Lower leg skin (tissue), 3 donors: ENCODE measurements at regions not wholly inside any gene's neighbourhood (a gene's known extent, or its start where the extent isn't known, plus 50 kb on each side); places are given as distances from the start of the nearest gene placed in this dataset.

ENCODE experiments used
- CTCF ChIP-seq, 3 donors: fragments of 450-650 bp; IDR thresholded peaks; one replicate each; pipeline ENCODE4 v1.5.1; 2016; ENCODE audit warnings: antibody characterized with exemption in 3 of 3, mild to moderate bottlenecking in 3 of 3, moderate library complexity in 2 of 3
- POLR2A ChIP-seq, 2 donors: fragments of 450-650 bp; IDR thresholded peaks; one replicate each; pipeline ENCODE4 v1.6.1; 2016 to 2017; ENCODE audit warnings: antibody characterized with exemption in 2 of 2, mild to moderate bottlenecking in 1 of 2, moderate library complexity in 1 of 2

GRCh38 chr12:107364875-107365518 lies 271.6 kb upstream of the CRY1 start:
- TF ChIP-seq CTCF (IDR thresholded peaks at IDR 0.05) (no peak), POLR2A (IDR thresholded peaks at IDR 0.05) (no peak)
